IMR-90 (cell line): ENCODE measurements at regions not wholly inside any gene's neighbourhood (a gene's known extent, or its start where the extent isn't known, plus 50 kb on each side); places are given as distances from the start of the nearest gene placed in this dataset.

ENCODE experiments used
- ATAC-seq: fragments of 200-7000 bp; cut with Tn5 transposase; 2 replicates; pipeline ENCODE4 v1.9.1; 2020; ENCODE audit warnings: low read depth, mild to moderate bottlenecking, moderate library complexity
- BruUV-seq: library from RNA; stranded (reverse); fragments of 400-500 nt; replicated peaks from 2 replicates; lab custom pipeline; 2021; lab: Mats Ljungman, UMichigan
- CTCF ChIA-PET: fragments of 300-600 bp; formaldehyde crosslinking; extraction: SDS; loops from one replicate; lab custom pipeline; 2021; ENCODE audit warnings: antibody characterized with exemption; lab: Yijun Ruan, JAX
- POLR2A ChIA-PET: fragments of 300-600 bp; sonication (Branson Sonifier 250); formaldehyde crosslinking; loops from one replicate; lab custom pipeline; 2022; ENCODE audit warnings: antibody characterized with exemption; ENCODE audit not compliant: unreplicated experiment; lab: Charles Lee
- DNase-seq: peaks from one replicate; pipeline ENCODE4 v3.0.0; 2013
- H2AFZ ChIP-seq: replicated peaks from 2 replicates; pipeline ENCODE3; 2013; ENCODE audit warnings: low read length, mild to moderate bottlenecking; ENCODE audit not compliant: poor library complexity
- H2AK5ac ChIP-seq: 2 replicates; pipeline ENCODE4 v1.6.1; 2013; ENCODE audit warnings: low read depth, low read length, inconsistent platforms
- H2AK9ac ChIP-seq: replicated peaks from 2 replicates; pipeline ENCODE3; 2013; ENCODE audit warnings: mild to moderate bottlenecking, low read depth, low read length, moderate library complexity; ENCODE audit not compliant: poor library complexity
- H2BK120ac ChIP-seq: 2 replicates; pipeline ENCODE4 v1.6.1; 2013; ENCODE audit warnings: low read depth, low read length, inconsistent platforms
- H2BK15ac ChIP-seq: 3 replicates; pipeline ENCODE4 v1.6.1; 2013; ENCODE audit warnings: low read depth, low read length, inconsistent platforms
- H2BK20ac ChIP-seq: 2 replicates; pipeline ENCODE4 v1.6.1; 2013; ENCODE audit warnings: low read depth, mild to moderate bottlenecking, inconsistent platforms, low read length, moderate library complexity
- H2BK5ac ChIP-seq: 2 replicates; pipeline ENCODE4 v1.6.1; 2013; ENCODE audit warnings: mild to moderate bottlenecking, low read depth, low read length, inconsistent platforms; ENCODE audit not compliant: poor library complexity, severe bottlenecking
- H3K14ac ChIP-seq: replicated peaks from 2 replicates; pipeline ENCODE4 v1.6.1; 2013; ENCODE audit warnings: low read depth, low read length, inconsistent platforms
- H3K18ac ChIP-seq: 2 replicates; pipeline ENCODE4 v1.6.1; 2013; ENCODE audit warnings: low read depth, low read length, control low read depth
- H3K23ac ChIP-seq: 2 replicates; pipeline ENCODE4 v1.6.1; 2013; ENCODE audit warnings: low read depth, low read length, inconsistent platforms
- H3K27ac ChIP-seq: 2 replicates; pipeline ENCODE4 v1.5.1; 2013; ENCODE audit warnings: mild to moderate bottlenecking, control low read depth, low read length; ENCODE audit not compliant: insufficient read depth
- H3K27me3 ChIP-seq: 2 replicates; pipeline ENCODE4 v1.6.1; 2013; ENCODE audit warnings: low read length; ENCODE audit not compliant: control insufficient read depth, insufficient read depth
- H3K36me3 ChIP-seq: 2 replicates; pipeline ENCODE4 v1.6.1; 2013; ENCODE audit warnings: low read length, mixed read lengths; ENCODE audit not compliant: control insufficient read depth, insufficient read depth
- H3K4ac ChIP-seq: 2 replicates; pipeline ENCODE4 v1.6.1; 2013; ENCODE audit warnings: low read depth, low read length, inconsistent platforms
- H3K4me1 ChIP-seq: 2 replicates; pipeline ENCODE4 v1.6.1; 2013; ENCODE audit warnings: low read length, mixed read lengths; ENCODE audit not compliant: control insufficient read depth, insufficient read depth
- H3K4me2 ChIP-seq: 2 replicates; pipeline ENCODE4 v1.6.1; 2013; ENCODE audit warnings: low read depth, mild to moderate bottlenecking, control low read depth, low read length, moderate library complexity
- H3K4me3 ChIP-seq: 2 replicates; pipeline ENCODE4 v1.5.1; 2013; ENCODE audit warnings: low read depth, mild to moderate bottlenecking, control low read depth, low read length, moderate library complexity; ENCODE audit not compliant: insufficient read depth
- H3K56ac ChIP-seq: 2 replicates; pipeline ENCODE4 v1.6.1; 2013; ENCODE audit warnings: low read length, inconsistent platforms; ENCODE audit not compliant: insufficient read depth; ENCODE audit errors: extremely low read depth
- H3K79me1 ChIP-seq, 2 experiments: 2 replicates each; pipeline ENCODE4 v1.6.1; 2013; ENCODE audit warnings: low read length in 2 of 2, inconsistent platforms in 1 of 2, low read depth in 1 of 2
- H3K9ac ChIP-seq: 2 replicates; pipeline ENCODE4 v1.6.1; 2013; ENCODE audit warnings: low read depth, low read length, control low read depth
- H3K9me1 ChIP-seq: 2 replicates; pipeline ENCODE4 v1.6.1; 2013; ENCODE audit warnings: low read length, inconsistent platforms; ENCODE audit not compliant: insufficient read depth
- H3K9me3 ChIP-seq: 2 replicates; pipeline ENCODE4 v1.6.1; 2013; ENCODE audit warnings: low read length; ENCODE audit not compliant: control insufficient read depth, insufficient read depth
- H4K20me1 ChIP-seq: 2 replicates; pipeline ENCODE4 v1.6.1; 2013; ENCODE audit warnings: low read length, inconsistent platforms; ENCODE audit not compliant: insufficient read depth
- H4K5ac ChIP-seq: 2 replicates; pipeline ENCODE4 v1.6.1; 2013; ENCODE audit warnings: mild to moderate bottlenecking, low read depth, low read length, control low read depth
- H4K8ac ChIP-seq, 2 experiments: 2 replicates each; pipeline ENCODE4 v1.6.1; 2013; ENCODE audit warnings: low read depth in 2 of 2, low read length in 2 of 2, control low read depth in 1 of 2, inconsistent platforms in 1 of 2
- H4K91ac ChIP-seq: 2 replicates; pipeline ENCODE4 v1.6.1; 2013; ENCODE audit warnings: low read depth, low read length, inconsistent platforms; ENCODE audit not compliant: insufficient read depth
- BHLHE40 ChIP-seq: fragments of 150-350 bp; IDR thresholded peaks from 2 replicates; pipeline ENCODE4 v1.6.1; 2016; ENCODE audit warnings: mild to moderate bottlenecking, low read depth, low read length
- CEBPB ChIP-seq: IDR thresholded peaks from 2 replicates; pipeline ENCODE4 v1.6.1; 2012; ENCODE audit warnings: low read depth, low read length, improper control_type of control experiment
- CHD1 ChIP-seq: IDR thresholded peaks from 2 replicates; pipeline ENCODE4 v1.6.1; 2012; ENCODE audit warnings: low read depth, low read length, improper control_type of control experiment
- FOS ChIP-seq: fragments of 150-350 bp; IDR thresholded peaks from 2 replicates; pipeline ENCODE4 v1.6.1; 2016; ENCODE audit warnings: low read depth, low read length
- MAFK ChIP-seq: IDR thresholded peaks from 2 replicates; pipeline ENCODE4 v1.6.1; 2012; ENCODE audit warnings: low read depth, low read length, improper control_type of control experiment
- MAZ ChIP-seq: IDR thresholded peaks from 2 replicates; pipeline ENCODE4 v1.6.1; 2012; ENCODE audit warnings: low read depth, mild to moderate bottlenecking, low read length, improper control_type of control experiment, moderate library complexity, borderline replicate concordance
- MXI1 ChIP-seq: IDR thresholded peaks from 2 replicates; pipeline ENCODE4 v1.6.1; 2012; ENCODE audit warnings: low read depth, mild to moderate bottlenecking, low read length, moderate library complexity, borderline replicate concordance
- NFE2L2 ChIP-seq: fragments of 150-350 bp; IDR thresholded peaks from 2 replicates; pipeline ENCODE4 v1.6.1; 2016; ENCODE audit warnings: low read depth, mild to moderate bottlenecking, low read length
- POLR2A ChIP-seq: IDR thresholded peaks from 2 replicates; pipeline ENCODE4 v1.6.1; 2012; ENCODE audit warnings: mild to moderate bottlenecking, low read depth, low read length
- RAD21 ChIP-seq: IDR thresholded peaks from 2 replicates; pipeline ENCODE4 v1.6.1; 2012; ENCODE audit warnings: low read length, improper control_type of control experiment
- RCOR1 ChIP-seq: IDR thresholded peaks from 2 replicates; pipeline ENCODE4 v1.6.1; 2012; ENCODE audit warnings: mild to moderate bottlenecking, low read length, improper control_type of control experiment; ENCODE audit not compliant: insufficient replicate concordance
- RFX5 ChIP-seq: IDR thresholded peaks from 2 replicates; pipeline ENCODE4 v1.8.0; 2012; ENCODE audit warnings: low read depth, mild to moderate bottlenecking, low read length, moderate library complexity
- SMC3 ChIP-seq: fragments of 150-350 bp; IDR thresholded peaks from 2 replicates; pipeline ENCODE4 v1.6.1; 2016; ENCODE audit warnings: low read depth, mild to moderate bottlenecking, antibody characterized with exemption, low read length, moderate library complexity
- WGBS, 2 experiments: methylation state at CpG; one replicate each; pipeline versions ENCODE4 v1.1.5 to v1.1.7; 2013; ENCODE audit warnings: missing lambda C conversion rate in 2 of 2; ENCODE audit not compliant: insufficient read length in 1 of 2; ENCODE audit errors: extremely low coverage in 2 of 2; 5-methylcytosine and 5-hydroxymethylcytosine counted together
- dilution Hi-C: fragments of 300-500 bp; cut with HindIII; formaldehyde crosslinking; loops from one replicate; pipeline ENCODE4 v1.14.3; 2018; ENCODE audit warnings: low sequenced_read_pairs; ENCODE audit not compliant: unreplicated experiment
- in situ Hi-C: fragments of 300-500 bp; cut with MboI; formaldehyde crosslinking; loops from 3 replicates; pipeline ENCODE4 v1.14.3; 2019; ENCODE audit warnings: low sequenced_read_pairs, inconsistent platforms, mixed read lengths
- intact Hi-C: fragments of 100-400 bp; cut with micrococcal nuclease; formaldehyde crosslinking; loops from 2 replicates; pipeline ENCODE4 v1.10.0; 2022
- TF ChIP-seq, protein P1 (sequence below): fragments of 150-350 bp; IDR thresholded peaks from 2 replicates; pipeline ENCODE4 v1.6.1; 2016; ENCODE audit warnings: low read depth, mild to moderate bottlenecking, low read length, moderate library complexity, borderline replicate concordance
- TF ChIP-seq, protein P2 (sequence below): conservative IDR thresholded peaks from 2 replicates; pipeline ENCODE4 v1.5.1; 2012; ENCODE audit warnings: mild to moderate bottlenecking, low read depth, low read length, improper control_type of control experiment
- TF ChIP-seq, protein P3 (sequence below): fragments of 150-350 bp; IDR thresholded peaks from 2 replicates; pipeline ENCODE4 v1.6.1; 2017; ENCODE audit warnings: mild to moderate bottlenecking, antibody characterized with exemption, low read length, low read depth

DNA sequence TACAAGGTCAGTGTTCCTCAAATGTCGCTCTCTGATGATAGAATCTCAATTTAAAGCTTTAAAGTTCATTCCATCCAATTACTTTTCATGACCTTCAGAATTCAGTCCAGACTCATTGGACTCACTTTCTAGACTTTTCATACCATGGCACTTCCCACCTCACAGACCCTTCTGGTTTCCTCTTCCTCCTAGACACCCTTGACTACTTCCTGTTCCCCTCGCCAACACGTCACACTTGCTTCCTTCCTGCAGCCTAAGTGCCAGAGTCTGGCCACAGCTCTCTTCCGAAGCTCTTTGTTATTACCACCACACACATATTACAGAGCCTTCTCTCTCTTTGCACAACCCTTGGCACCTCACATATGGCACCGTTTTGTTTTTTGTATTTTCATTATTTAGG is 59.1 kb upstream of the UMPS start:
- Histone ChIP-seq H3K9me3 (no peaks in the 10 kb centered on the region), H3K18ac (no peak overlapping the region), H2AFZ (no peak overlapping the region), H2BK120ac (no peak overlapping the region), H4K91ac (no peak overlapping the region), H3K36me3 (no peaks in the 10 kb centered on the region), H2BK15ac (no peak overlapping the region), H4K8ac (no peak overlapping the region), H3K27ac (no peak overlapping the region), H3K27me3 (no peaks in the 10 kb centered on the region), H3K23ac (no peak overlapping the region), H3K79me1 (no peaks in the 10 kb centered on the region), H2BK20ac (no peak overlapping the region), H4K5ac (no peak overlapping the region), H4K20me1 (no peaks in the 10 kb centered on the region), H3K4ac (no peak overlapping the region), H2AK9ac (no peak overlapping the region), H2AK5ac (no peak overlapping the region), H3K9me1 (no peaks in the 10 kb centered on the region; the same call in 1 of the 2 replicates), H3K4me1 (0 out of 2 replicates have a peak, but pooled peaks cover under 1% of the 10 kb centered on the region), H2BK5ac (no peak overlapping the region), H3K4me2 (no peak overlapping the region), H3K56ac (no peak overlapping the region), H3K4me3 (no peak overlapping the region), H3K9ac (no peak overlapping the region), H3K14ac (no peak overlapping the region)
- WGBS, 2 experiments = 86% methylated on average over 1 of the region's 5 CpGs; no CpG with 5 or more reads in 1 of the 2 experiments
- intact Hi-C loops (no loop called here), in situ Hi-C loops (no loop called here), dilution Hi-C loops (no loop called here)
- DNase-seq (no peak), ATAC-seq (no peak)
- no TSS peak for BruUV-seq
- ChIA-PET POLR2A (no interaction called here), CTCF (no interaction called here)
- TF ChIP-seq BHLHE40 = no peak
- no peak for TF ChIP-seq MXI1
- no peak for TF ChIP-seq SMC3
- TF ChIP-seq RAD21 = no peak
- no peak for TF ChIP-seq CEBPB
- no peak for TF ChIP-seq MAFK
- TF ChIP-seq RFX5 = no peak
- no peak for TF ChIP-seq NFE2L2
- no peak for TF ChIP-seq POLR2A
- no peak for TF ChIP-seq MAZ
- TF ChIP-seq, protein P1, sequence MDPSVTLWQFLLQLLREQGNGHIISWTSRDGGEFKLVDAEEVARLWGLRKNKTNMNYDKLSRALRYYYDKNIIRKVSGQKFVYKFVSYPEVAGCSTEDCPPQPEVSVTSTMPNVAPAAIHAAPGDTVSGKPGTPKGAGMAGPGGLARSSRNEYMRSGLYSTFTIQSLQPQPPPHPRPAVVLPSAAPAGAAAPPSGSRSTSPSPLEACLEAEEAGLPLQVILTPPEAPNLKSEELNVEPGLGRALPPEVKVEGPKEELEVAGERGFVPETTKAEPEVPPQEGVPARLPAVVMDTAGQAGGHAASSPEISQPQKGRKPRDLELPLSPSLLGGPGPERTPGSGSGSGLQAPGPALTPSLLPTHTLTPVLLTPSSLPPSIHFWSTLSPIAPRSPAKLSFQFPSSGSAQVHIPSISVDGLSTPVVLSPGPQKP = no peak
- TF ChIP-seq CHD1 = no peak
- no peak for TF ChIP-seq RCOR1
- TF ChIP-seq FOS = no peak
- TF ChIP-seq, protein P2, sequence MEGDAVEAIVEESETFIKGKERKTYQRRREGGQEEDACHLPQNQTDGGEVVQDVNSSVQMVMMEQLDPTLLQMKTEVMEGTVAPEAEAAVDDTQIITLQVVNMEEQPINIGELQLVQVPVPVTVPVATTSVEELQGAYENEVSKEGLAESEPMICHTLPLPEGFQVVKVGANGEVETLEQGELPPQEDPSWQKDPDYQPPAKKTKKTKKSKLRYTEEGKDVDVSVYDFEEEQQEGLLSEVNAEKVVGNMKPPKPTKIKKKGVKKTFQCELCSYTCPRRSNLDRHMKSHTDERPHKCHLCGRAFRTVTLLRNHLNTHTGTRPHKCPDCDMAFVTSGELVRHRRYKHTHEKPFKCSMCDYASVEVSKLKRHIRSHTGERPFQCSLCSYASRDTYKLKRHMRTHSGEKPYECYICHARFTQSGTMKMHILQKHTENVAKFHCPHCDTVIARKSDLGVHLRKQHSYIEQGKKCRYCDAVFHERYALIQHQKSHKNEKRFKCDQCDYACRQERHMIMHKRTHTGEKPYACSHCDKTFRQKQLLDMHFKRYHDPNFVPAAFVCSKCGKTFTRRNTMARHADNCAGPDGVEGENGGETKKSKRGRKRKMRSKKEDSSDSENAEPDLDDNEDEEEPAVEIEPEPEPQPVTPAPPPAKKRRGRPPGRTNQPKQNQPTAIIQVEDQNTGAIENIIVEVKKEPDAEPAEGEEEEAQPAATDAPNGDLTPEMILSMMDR = no peak
- TF ChIP-seq, protein P3, sequence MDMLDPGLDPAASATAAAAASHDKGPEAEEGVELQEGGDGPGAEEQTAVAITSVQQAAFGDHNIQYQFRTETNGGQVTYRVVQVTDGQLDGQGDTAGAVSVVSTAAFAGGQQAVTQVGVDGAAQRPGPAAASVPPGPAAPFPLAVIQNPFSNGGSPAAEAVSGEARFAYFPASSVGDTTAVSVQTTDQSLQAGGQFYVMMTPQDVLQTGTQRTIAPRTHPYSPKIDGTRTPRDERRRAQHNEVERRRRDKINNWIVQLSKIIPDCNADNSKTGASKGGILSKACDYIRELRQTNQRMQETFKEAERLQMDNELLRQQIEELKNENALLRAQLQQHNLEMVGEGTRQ = no peak
